ENCODE measurements at regions not wholly inside any gene's neighbourhood (a gene's known extent, or its start where the extent isn't known, plus 50 kb on each side); places are given as distances from the start of the nearest gene placed in this dataset.

- no peak for TF ChIP-seq CTCF (IDR thresholded peaks at IDR 0.05; ENCODE audit: low read depth, low read length, poor library complexity, severe bottlenecking)
- TF ChIP-seq EZH2phosphoT487 (IDR thresholded peaks at IDR 0.05; ENCODE audit: borderline replicate concordance, low read length): no peak
These were observed 61.5 kb upstream of the ULK4 start for GRCh38 chr3:42023380-42023779.
